ENCODE measurements at regions not wholly inside any gene's neighbourhood (a gene's known extent, or its start where the extent isn't known, plus 50 kb on each side); places are given as distances from the start of the nearest gene placed in this dataset.
"Not testable (repeated sequence)": the region's sequence is repeated elsewhere in the genome, so short reads cannot be mapped to it uniquely, and the experiment has no call there.

DNA sequence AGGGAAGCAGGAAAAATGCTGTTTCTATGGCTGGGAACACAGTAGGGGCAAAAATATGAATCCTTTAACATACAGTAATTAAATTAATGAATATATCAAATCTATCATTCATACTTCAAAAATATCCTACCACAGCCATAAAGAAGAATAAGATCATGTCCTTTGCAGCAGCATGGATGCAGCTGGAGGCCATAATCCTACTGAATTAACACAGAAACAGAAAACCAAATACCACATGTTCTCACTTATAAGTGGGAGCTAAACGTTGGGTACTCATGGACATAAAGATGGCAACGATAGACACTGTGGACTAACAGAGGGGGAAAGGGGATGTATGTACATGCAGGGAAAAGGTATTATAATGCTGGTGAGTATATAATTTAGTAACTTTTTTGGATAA is 137.2 kb upstream of the APC start:
- 28% methylated on average over 2 of the region's 2 CpGs for WGBS
- H3K4me3 ChIP-seq (ENCODE audit: low read depth, low read length); DNase-seq (ENCODE audit: extremely low spot score); H3K27ac ChIP-seq (ENCODE audit: low read depth); H3K4me1 ChIP-seq (ENCODE audit: insufficient read depth); H3K36me3 ChIP-seq (ENCODE audit: insufficient read depth): not testable (repeated sequence)

DNA sequence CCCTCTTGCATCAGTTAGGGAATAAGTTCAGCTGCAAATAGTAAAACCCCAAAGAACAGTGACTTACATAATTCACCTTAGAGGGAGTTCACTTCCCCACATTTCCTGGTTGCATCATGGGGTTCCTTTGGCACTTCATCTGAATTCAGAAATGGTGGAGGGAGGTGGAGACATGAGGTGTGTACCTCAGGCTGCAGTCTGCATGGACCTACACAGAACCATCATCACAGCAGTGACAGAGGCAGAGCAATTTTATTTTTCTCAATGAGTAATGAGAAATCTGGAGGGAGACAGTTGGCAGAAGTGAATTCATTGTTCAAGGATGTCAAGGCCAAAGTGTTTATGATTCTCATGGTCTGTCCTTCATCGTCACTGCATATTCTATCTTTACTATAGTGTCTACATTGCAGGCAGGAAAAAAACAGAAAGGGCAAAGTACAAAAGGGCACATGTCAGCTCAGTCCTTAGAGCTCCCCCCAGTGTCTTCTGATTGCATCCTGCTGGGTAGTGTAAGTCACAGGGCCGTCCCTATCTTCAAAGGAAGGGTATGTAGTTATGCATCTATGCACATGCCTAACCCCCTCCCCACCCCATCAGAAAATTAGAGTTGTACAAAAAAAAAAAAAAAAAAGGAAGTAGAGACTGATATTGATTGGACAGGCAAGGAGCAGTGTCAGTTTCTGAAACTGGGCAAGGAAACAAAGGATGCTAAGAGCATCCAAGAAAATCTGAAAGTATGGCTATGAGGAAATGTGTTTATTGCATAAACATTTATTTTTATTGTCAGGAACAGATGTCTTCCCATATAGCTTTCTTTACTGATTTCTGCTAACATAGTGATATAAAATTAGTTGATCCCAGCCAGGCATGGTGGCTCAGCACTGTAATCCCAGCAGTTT is 132.7 kb upstream of the APC start:
- H3K4me3 ChIP-seq (ENCODE audit: low read depth, low read length) = no peak overlapping the region
- DNase-seq (ENCODE audit: extremely low spot score) = no peak
- no peak overlapping the region for H3K27ac ChIP-seq (ENCODE audit: low read depth)
- H3K4me1 ChIP-seq (ENCODE audit: insufficient read depth) = no peaks in the 10 kb centered on the region
- no peaks in the 10 kb centered on the region for H3K36me3 ChIP-seq (ENCODE audit: insufficient read depth)
- WGBS = 63% methylated on average over 2 of the region's 2 CpGs

DNA sequence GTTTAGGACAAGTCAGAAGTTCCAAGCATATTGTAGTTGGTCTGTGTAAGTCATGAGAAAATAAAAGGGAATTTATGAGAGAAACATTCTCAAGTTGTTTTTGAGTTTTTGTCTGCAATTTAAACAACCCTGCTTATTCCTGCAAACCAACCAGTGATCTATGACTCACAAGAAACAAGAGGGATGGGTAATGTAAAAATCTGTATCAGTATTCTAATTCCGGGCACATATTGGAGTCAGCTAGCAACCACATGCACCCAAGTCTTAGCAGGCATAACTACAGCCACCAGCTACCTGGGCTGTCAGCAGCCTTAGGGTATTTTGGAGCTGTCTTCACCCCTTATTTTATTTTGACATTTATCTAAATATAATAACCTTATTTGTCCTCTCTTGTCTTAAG is 128.7 kb upstream of the APC start:
- H3K4me3 ChIP-seq (ENCODE audit: low read depth, low read length) = no peak overlapping the region
- H3K36me3 ChIP-seq (ENCODE audit: insufficient read depth) = peaks cover 2% of the 10 kb centered on the region
- DNase-seq (ENCODE audit: extremely low spot score) = no peak
- H3K27ac ChIP-seq (ENCODE audit: low read depth) = no peak overlapping the region
- H3K4me1 ChIP-seq (ENCODE audit: insufficient read depth) = no peaks in the 10 kb centered on the region
- WGBS = 71% methylated on average over 1 of the region's 1 CpG

DNA sequence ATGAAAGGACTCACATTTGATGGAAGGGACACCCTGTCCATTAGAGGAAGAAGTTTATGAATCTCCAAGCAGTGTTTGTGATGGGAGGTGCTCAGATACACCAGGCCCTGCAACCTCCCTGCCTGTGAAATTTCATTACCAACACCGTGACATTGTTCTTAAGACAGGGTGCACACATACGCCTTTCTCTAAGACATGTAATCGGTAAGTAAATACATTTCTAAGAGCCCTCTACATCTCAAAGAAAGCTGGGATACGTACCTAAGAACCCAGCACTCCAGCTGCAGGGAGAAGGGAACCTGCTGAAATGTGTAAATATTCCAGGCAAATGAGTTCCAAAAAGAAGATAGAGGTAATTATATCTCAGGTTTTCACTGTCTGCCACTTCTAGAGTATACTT is 125.0 kb upstream of the APC start:
- Histone ChIP-seq H3K27ac (ENCODE audit: low read depth) (no peak overlapping the region), H3K4me1 (ENCODE audit: insufficient read depth) (no peaks in the 10 kb centered on the region), H3K4me3 (ENCODE audit: low read depth, low read length) (no peak overlapping the region), H3K36me3 (ENCODE audit: insufficient read depth) (peaks cover 2% of the 10 kb centered on the region)
- DNase-seq (ENCODE audit: extremely low spot score) = no peak
- 91% methylated on average over 4 of the region's 4 CpGs for WGBS

DNA sequence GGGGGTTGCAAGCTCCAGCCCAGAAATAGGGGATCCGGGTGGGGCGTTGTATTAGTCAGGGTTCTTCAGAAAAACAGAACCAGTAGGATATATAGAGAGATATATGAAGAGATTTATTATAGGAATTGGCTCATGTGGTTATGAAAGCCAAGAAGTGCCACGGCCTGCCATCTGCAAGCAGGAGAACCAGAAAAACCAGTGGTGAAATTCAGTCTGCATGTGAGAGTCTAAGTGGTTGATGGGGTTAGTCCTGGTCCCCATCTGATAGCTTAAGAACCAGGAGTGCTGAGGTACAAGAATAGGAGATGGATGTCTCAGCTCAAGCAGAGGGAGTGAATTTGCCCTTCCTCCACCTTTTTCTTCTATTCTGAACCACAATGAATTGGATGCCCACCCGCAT is 123.4 kb upstream of the APC start:
- Histone ChIP-seq H3K4me1 (ENCODE audit: insufficient read depth) (no peaks in the 10 kb centered on the region), H3K27ac (ENCODE audit: low read depth) (no peak overlapping the region), H3K36me3 (ENCODE audit: insufficient read depth) (peaks cover 2% of the 10 kb centered on the region), H3K4me3 (ENCODE audit: low read depth, low read length) (no peak overlapping the region)
- 92% methylated on average over 4 of the region's 4 CpGs for WGBS
- DNase-seq (ENCODE audit: extremely low spot score) = no peak

DNA sequence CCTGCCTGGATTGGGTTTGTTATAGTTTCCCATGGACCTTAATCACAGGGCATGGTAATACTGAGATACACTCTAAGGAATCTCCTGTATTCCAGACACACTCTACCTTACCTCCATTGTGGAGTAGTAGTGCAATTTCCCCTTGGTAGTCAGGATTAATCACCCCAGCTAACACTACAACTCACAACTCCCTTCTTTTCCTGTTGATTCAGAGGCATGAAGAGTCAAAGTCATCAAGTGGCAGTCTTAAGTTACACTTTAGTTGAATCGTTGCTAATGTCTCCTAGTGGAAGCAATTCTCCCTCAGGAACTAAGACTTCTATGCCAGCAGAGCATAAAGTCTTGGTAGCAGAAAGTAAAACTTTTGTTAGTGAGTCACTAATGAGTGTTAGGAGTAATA is 122.7 kb upstream of the APC start:
- Histone ChIP-seq H3K36me3 (ENCODE audit: insufficient read depth) (peaks cover 2% of the 10 kb centered on the region), H3K4me1 (ENCODE audit: insufficient read depth) (no peaks in the 10 kb centered on the region), H3K4me3 (ENCODE audit: low read depth, low read length) (no peak overlapping the region), H3K27ac (ENCODE audit: low read depth) (no peak overlapping the region)
- 62% methylated on average over 1 of the region's 1 CpG for WGBS
- no peak for DNase-seq (ENCODE audit: extremely low spot score)

DNA sequence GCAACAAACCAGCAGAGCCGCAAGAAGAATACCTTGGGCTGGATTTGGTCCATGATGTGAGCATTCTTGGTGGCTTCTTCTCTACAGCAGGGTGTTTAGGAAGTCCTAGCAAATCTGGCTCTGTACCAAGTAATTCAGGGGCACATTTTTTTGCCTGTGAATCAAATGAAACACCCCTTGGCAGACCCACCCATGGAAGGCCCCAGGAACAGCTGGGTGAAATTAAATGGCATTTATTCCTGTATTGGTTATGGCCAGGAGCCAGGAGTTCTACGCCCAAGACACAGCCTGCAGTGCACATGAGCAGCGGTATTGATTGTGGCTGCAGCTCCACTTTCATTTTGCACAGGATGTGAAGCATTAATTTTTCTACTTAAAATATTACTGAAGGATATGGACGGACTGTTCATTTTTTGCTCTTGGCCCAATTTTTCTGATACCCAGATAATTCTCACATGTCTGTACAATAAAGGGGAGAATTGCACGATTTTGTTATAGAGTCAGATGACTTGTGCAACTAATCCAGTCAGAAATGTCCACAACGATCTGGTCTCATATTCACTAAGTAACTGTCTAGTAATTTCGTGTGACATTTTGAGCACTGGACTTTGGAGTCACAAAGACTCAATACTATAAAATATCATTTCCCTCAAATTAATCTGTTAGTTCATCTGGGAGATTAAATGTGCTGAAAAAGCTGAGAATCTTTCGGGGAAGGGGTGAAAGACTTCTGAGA is 120.7 kb upstream of the APC start:
- WGBS = 83% methylated on average over 8 of the region's 8 CpGs
- no peaks in the 10 kb centered on the region for H3K4me1 ChIP-seq (ENCODE audit: insufficient read depth)
- H3K4me3 ChIP-seq (ENCODE audit: low read depth, low read length) = no peak overlapping the region
- H3K27ac ChIP-seq (ENCODE audit: low read depth) = no peak overlapping the region
- H3K36me3 ChIP-seq (ENCODE audit: insufficient read depth) = peaks cover 1% of the 10 kb centered on the region
- DNase-seq (ENCODE audit: extremely low spot score) = no peak

DNA sequence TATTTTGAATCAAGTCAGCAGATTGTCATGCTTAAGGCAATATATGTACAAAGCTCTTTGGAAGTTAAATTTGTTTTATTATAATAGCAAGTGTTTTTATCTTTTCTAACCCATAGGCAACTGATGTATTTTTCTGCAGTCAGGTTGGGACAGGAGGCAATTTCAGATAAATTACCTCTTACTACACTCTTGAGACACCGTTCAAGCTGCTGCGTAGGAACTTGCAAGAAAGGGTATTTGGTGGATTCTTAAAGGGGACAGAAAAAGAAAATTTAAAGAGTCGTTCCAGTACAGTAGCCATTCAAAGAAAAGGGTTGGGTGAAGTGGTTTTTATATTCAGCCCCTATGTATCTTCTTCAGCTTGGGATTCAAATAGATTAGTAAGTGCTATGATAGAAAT is 112.4 kb upstream of the APC start:
- H3K27ac ChIP-seq (ENCODE audit: low read depth) = no peak overlapping the region
- no peak for DNase-seq (ENCODE audit: extremely low spot score)
- no peak overlapping the region for H3K4me3 ChIP-seq (ENCODE audit: low read depth, low read length)
- 67% methylated on average over 3 of the region's 3 CpGs for WGBS
- H3K36me3 ChIP-seq (ENCODE audit: insufficient read depth) = no peaks in the 10 kb centered on the region
- H3K4me1 ChIP-seq (ENCODE audit: insufficient read depth) = no peaks in the 10 kb centered on the region

DNA sequence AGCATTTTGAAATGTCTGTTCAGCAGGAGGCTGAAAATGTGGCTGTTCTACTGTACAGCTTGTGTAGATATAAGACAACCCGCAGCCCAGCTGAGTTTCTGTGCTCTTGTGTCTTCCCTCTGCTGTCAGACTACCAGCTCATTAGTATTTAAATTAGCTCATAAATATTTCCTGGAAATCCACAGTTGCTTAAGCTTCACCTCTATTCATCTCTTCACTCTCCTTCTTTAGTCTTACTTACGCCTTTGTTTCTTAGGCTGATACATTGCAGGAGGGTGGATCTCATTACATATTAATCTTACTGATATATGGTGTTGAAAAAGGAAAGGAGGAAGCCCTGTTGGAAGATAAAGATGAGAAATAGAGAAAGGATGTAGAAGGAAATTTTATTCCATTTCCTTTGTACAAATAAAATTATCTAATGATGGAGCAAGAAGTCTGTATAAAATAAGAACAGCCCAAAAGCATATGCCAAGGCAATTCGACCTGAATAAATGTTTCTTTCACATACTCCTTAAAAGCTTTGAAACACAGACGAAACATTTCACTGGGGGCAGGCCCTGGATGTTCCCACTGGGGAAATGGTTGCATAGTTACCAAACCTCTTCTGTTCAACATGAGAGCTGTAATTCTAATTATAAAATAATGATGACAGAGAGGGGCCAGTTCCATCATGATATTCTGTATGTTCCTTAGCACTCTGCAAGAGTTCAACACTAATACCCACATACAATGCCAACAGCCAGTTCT is 111.8 kb upstream of the APC start:
- no peaks in the 10 kb centered on the region for H3K36me3 ChIP-seq (ENCODE audit: insufficient read depth)
- no peak for DNase-seq (ENCODE audit: extremely low spot score)
- no peak overlapping the region for H3K27ac ChIP-seq (ENCODE audit: low read depth)
- WGBS = 73% methylated on average over 4 of the region's 4 CpGs
- H3K4me3 ChIP-seq (ENCODE audit: low read depth, low read length) = no peak overlapping the region
- no peaks in the 10 kb centered on the region for H3K4me1 ChIP-seq (ENCODE audit: insufficient read depth)

DNA sequence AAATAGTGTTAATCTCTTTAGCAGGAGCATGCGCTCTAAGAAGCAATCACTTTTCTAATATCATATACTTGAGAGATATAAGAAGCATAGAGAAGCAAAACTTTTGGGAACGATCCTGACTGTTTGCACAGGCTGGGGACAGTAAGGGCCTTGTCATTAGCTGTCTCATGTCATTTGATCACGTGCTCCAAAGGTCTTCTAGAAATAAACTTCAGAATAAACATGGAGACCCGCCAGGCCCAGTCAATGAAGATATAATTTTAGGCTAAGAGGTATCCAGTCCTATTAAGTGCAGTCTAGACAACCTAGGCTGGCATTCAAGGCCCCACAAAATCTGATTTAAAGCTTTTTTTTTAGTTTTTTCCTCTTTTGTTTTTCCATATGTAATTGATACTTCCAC is 111.0 kb upstream of the APC start:
- Histone ChIP-seq H3K4me3 (ENCODE audit: low read depth, low read length) (no peak overlapping the region), H3K4me1 (ENCODE audit: insufficient read depth) (no peaks in the 10 kb centered on the region), H3K36me3 (ENCODE audit: insufficient read depth) (no peaks in the 10 kb centered on the region), H3K27ac (ENCODE audit: low read depth) (no peak overlapping the region)
- no peak for DNase-seq (ENCODE audit: extremely low spot score)
- 82% methylated on average over 4 of the region's 4 CpGs for whole genome bisulfite sequencing

DNA sequence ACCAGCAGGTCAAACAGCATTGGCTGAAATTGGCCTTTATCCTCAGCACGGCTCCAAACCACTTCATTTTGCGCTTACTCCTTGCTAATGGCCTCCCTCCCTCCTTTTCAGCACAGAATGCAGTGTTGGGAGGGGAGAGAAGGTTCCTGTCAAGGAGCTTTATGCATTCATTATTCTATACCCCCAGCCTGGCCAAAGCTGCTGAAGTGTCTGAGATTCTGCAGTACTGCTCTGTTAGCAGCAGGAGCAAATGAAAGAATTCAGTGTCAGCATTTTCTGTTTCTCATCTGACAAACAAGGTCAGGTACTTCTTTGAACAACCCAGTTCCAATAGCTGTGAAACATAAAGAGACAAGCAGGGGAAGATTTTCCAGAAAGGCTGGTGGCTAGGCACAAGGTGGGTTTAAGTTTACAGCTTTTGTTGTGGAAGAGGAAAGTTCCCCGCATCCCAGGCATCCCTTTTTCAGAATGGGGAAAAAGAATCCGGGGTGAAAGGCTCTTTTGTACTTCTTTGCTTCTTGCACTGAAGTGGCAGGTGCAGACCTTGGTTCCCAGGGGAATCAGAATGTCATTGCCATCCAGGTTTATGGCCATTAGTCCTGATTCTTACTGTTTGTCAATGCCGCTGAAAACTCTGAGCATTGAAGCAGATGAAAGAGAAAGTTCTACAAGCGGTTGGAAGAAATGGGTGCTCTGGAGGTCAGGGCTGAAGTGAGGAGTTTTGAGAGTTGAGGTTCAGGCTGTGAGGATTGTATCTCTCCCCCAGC is 109.3 kb upstream of the APC start:
- Histone ChIP-seq H3K27ac (ENCODE audit: low read depth) (no peak overlapping the region), H3K4me1 (ENCODE audit: insufficient read depth) (no peaks in the 10 kb centered on the region), H3K4me3 (ENCODE audit: low read depth, low read length) (no peak overlapping the region), H3K36me3 (ENCODE audit: insufficient read depth) (no peaks in the 10 kb centered on the region)
- DNase-seq (ENCODE audit: extremely low spot score) = no peak
- WGBS = 54% methylated on average over 6 of the region's 6 CpGs

DNA sequence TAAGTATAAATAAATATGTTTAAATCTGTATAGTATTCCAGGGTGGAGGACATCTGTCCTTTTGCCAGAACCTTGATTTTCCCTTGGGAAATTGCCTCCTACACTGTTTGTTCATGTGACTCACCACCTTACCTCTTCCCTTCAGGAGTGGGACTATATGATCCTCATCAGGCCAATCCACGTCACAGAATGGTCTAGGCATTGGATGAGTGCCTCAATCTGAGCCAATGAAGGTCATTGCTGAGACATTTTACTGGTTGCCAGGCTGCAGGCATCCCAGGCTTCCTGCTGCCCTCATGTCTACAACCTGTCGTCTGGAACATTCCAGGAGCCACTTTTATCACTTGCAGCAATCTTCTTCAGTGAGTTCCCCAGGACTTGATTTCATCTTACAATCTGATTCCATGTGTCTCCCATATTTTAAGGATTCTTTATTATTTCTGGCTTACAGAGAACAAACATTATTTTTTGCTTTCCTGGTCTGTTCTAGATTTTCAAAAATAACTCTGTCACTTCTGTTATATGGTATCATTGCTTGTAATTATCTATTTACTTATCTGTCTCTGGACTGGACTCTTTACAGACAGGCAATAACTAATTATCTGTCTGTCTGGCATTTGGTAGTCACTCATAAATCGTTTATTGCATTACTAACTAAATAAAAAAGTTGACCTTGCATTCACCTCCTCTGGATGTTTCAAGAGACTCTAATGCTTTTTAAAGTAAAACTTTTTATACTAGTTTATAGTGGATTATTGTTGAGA is 107.3 kb upstream of the APC start:
- Histone ChIP-seq H3K27ac (ENCODE audit: low read depth) (no peak overlapping the region), H3K4me1 (ENCODE audit: insufficient read depth) (no peaks in the 10 kb centered on the region), H3K36me3 (ENCODE audit: insufficient read depth) (no peaks in the 10 kb centered on the region), H3K4me3 (ENCODE audit: low read depth, low read length) (no peak overlapping the region)
- DNase-seq (ENCODE audit: extremely low spot score) = no peak
- WGBS = 51% methylated on average over 3 of the region's 3 CpGs

DNA sequence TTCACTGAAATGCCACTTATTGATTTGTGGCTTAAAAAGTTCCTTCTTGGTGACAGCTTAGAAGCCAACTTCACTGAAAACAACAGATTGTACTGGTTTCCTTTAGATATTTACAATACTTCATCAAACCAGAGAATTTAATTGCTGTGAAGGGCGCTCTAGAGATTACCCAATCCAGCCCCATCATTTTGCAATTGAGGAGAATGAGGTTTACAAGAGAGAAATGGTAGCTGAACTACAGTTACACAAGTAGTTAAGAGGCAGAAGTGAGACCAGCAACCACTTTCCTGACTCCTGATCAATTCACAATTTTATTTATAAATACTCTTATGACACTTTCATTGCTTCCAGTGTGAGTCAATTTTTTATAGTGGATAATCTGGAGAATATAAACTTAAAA is 103.5 kb upstream of the APC start:
- Histone ChIP-seq H3K27ac (ENCODE audit: low read depth) (no peak overlapping the region), H3K4me1 (ENCODE audit: insufficient read depth) (no peaks in the 10 kb centered on the region), H3K4me3 (ENCODE audit: low read depth, low read length) (no peak overlapping the region), H3K36me3 (ENCODE audit: insufficient read depth) (no peaks in the 10 kb centered on the region)
- 92% methylated on average over 1 of the region's 1 CpG for WGBS
- DNase-seq (ENCODE audit: extremely low spot score) = no peak
